IMR-90 (cell line): ENCODE measurements at regions not wholly inside any gene's neighbourhood (a gene's known extent, or its start where the extent isn't known, plus 50 kb on each side); places are given as distances from the start of the nearest gene placed in this dataset.

Experiments used
- ATAC-seq: fragments of 200-7000 bp; cut with Tn5 transposase; 2 replicates; pipeline ENCODE4 v1.9.1; 2020; ENCODE audit warnings: low read depth, mild to moderate bottlenecking, moderate library complexity
- BruUV-seq: library from RNA; stranded (reverse); fragments of 400-500 nt; replicated peaks from 2 replicates; lab custom pipeline; 2021; lab: Mats Ljungman, UMichigan
- CTCF ChIA-PET: fragments of 300-600 bp; formaldehyde crosslinking; extraction: SDS; loops from one replicate; lab custom pipeline; 2021; ENCODE audit warnings: antibody characterized with exemption; lab: Yijun Ruan, JAX
- POLR2A ChIA-PET: fragments of 300-600 bp; sonication (Branson Sonifier 250); formaldehyde crosslinking; loops from one replicate; lab custom pipeline; 2022; ENCODE audit warnings: antibody characterized with exemption; ENCODE audit not compliant: unreplicated experiment; lab: Charles Lee
- DNase-seq: peaks from one replicate; pipeline ENCODE4 v3.0.0; 2013
- H2AFZ ChIP-seq: replicated peaks from 2 replicates; pipeline ENCODE3; 2013; ENCODE audit warnings: low read length, mild to moderate bottlenecking; ENCODE audit not compliant: poor library complexity
- H2AK5ac ChIP-seq: 2 replicates; pipeline ENCODE4 v1.6.1; 2013; ENCODE audit warnings: low read depth, low read length, inconsistent platforms
- H2AK9ac ChIP-seq: replicated peaks from 2 replicates; pipeline ENCODE3; 2013; ENCODE audit warnings: mild to moderate bottlenecking, low read depth, low read length, moderate library complexity; ENCODE audit not compliant: poor library complexity
- H2BK120ac ChIP-seq: 2 replicates; pipeline ENCODE4 v1.6.1; 2013; ENCODE audit warnings: low read depth, low read length, inconsistent platforms
- H2BK15ac ChIP-seq: 3 replicates; pipeline ENCODE4 v1.6.1; 2013; ENCODE audit warnings: low read depth, low read length, inconsistent platforms
- H2BK20ac ChIP-seq: 2 replicates; pipeline ENCODE4 v1.6.1; 2013; ENCODE audit warnings: low read depth, mild to moderate bottlenecking, inconsistent platforms, low read length, moderate library complexity
- H2BK5ac ChIP-seq: 2 replicates; pipeline ENCODE4 v1.6.1; 2013; ENCODE audit warnings: mild to moderate bottlenecking, low read depth, low read length, inconsistent platforms; ENCODE audit not compliant: poor library complexity, severe bottlenecking
- H3K14ac ChIP-seq: replicated peaks from 2 replicates; pipeline ENCODE4 v1.6.1; 2013; ENCODE audit warnings: low read depth, low read length, inconsistent platforms
- H3K18ac ChIP-seq: 2 replicates; pipeline ENCODE4 v1.6.1; 2013; ENCODE audit warnings: low read depth, low read length, control low read depth
- H3K23ac ChIP-seq: 2 replicates; pipeline ENCODE4 v1.6.1; 2013; ENCODE audit warnings: low read depth, low read length, inconsistent platforms
- H3K27ac ChIP-seq: 2 replicates; pipeline ENCODE4 v1.5.1; 2013; ENCODE audit warnings: mild to moderate bottlenecking, control low read depth, low read length; ENCODE audit not compliant: insufficient read depth
- H3K27me3 ChIP-seq: 2 replicates; pipeline ENCODE4 v1.6.1; 2013; ENCODE audit warnings: low read length; ENCODE audit not compliant: control insufficient read depth, insufficient read depth
- H3K36me3 ChIP-seq: 2 replicates; pipeline ENCODE4 v1.6.1; 2013; ENCODE audit warnings: low read length, mixed read lengths; ENCODE audit not compliant: control insufficient read depth, insufficient read depth
- H3K4ac ChIP-seq: 2 replicates; pipeline ENCODE4 v1.6.1; 2013; ENCODE audit warnings: low read depth, low read length, inconsistent platforms
- H3K4me1 ChIP-seq: 2 replicates; pipeline ENCODE4 v1.6.1; 2013; ENCODE audit warnings: low read length, mixed read lengths; ENCODE audit not compliant: control insufficient read depth, insufficient read depth
- H3K4me2 ChIP-seq: 2 replicates; pipeline ENCODE4 v1.6.1; 2013; ENCODE audit warnings: low read depth, mild to moderate bottlenecking, control low read depth, low read length, moderate library complexity
- H3K4me3 ChIP-seq: 2 replicates; pipeline ENCODE4 v1.5.1; 2013; ENCODE audit warnings: low read depth, mild to moderate bottlenecking, control low read depth, low read length, moderate library complexity; ENCODE audit not compliant: insufficient read depth
- H3K56ac ChIP-seq: 2 replicates; pipeline ENCODE4 v1.6.1; 2013; ENCODE audit warnings: low read length, inconsistent platforms; ENCODE audit not compliant: insufficient read depth; ENCODE audit errors: extremely low read depth
- H3K79me1 ChIP-seq, 2 experiments: 2 replicates each; pipeline ENCODE4 v1.6.1; 2013; ENCODE audit warnings: low read length in 2 of 2, inconsistent platforms in 1 of 2, low read depth in 1 of 2
- H3K9ac ChIP-seq: 2 replicates; pipeline ENCODE4 v1.6.1; 2013; ENCODE audit warnings: low read depth, low read length, control low read depth
- H3K9me1 ChIP-seq: 2 replicates; pipeline ENCODE4 v1.6.1; 2013; ENCODE audit warnings: low read length, inconsistent platforms; ENCODE audit not compliant: insufficient read depth
- H3K9me3 ChIP-seq: 2 replicates; pipeline ENCODE4 v1.6.1; 2013; ENCODE audit warnings: low read length; ENCODE audit not compliant: control insufficient read depth, insufficient read depth
- H4K20me1 ChIP-seq: 2 replicates; pipeline ENCODE4 v1.6.1; 2013; ENCODE audit warnings: low read length, inconsistent platforms; ENCODE audit not compliant: insufficient read depth
- H4K5ac ChIP-seq: 2 replicates; pipeline ENCODE4 v1.6.1; 2013; ENCODE audit warnings: mild to moderate bottlenecking, low read depth, low read length, control low read depth
- H4K8ac ChIP-seq, 2 experiments: 2 replicates each; pipeline ENCODE4 v1.6.1; 2013; ENCODE audit warnings: low read depth in 2 of 2, low read length in 2 of 2, control low read depth in 1 of 2, inconsistent platforms in 1 of 2
- H4K91ac ChIP-seq: 2 replicates; pipeline ENCODE4 v1.6.1; 2013; ENCODE audit warnings: low read depth, low read length, inconsistent platforms; ENCODE audit not compliant: insufficient read depth
- NFE2L2 ChIP-seq: fragments of 150-350 bp; IDR thresholded peaks from 2 replicates; pipeline ENCODE4 v1.6.1; 2016; ENCODE audit warnings: low read depth, mild to moderate bottlenecking, low read length
- POLR2A ChIP-seq: IDR thresholded peaks from 2 replicates; pipeline ENCODE4 v1.6.1; 2012; ENCODE audit warnings: mild to moderate bottlenecking, low read depth, low read length
- RAD21 ChIP-seq: IDR thresholded peaks from 2 replicates; pipeline ENCODE4 v1.6.1; 2012; ENCODE audit warnings: low read length, improper control_type of control experiment
- RFX5 ChIP-seq: IDR thresholded peaks from 2 replicates; pipeline ENCODE4 v1.8.0; 2012; ENCODE audit warnings: low read depth, mild to moderate bottlenecking, low read length, moderate library complexity
- WGBS, 2 experiments: methylation state at CpG; one replicate each; pipeline versions ENCODE4 v1.1.5 to v1.1.7; 2013; ENCODE audit warnings: missing lambda C conversion rate in 2 of 2; ENCODE audit not compliant: insufficient read length in 1 of 2; ENCODE audit errors: extremely low coverage in 2 of 2; 5-methylcytosine and 5-hydroxymethylcytosine counted together
- dilution Hi-C: fragments of 300-500 bp; cut with HindIII; formaldehyde crosslinking; loops from one replicate; pipeline ENCODE4 v1.14.3; 2018; ENCODE audit warnings: low sequenced_read_pairs; ENCODE audit not compliant: unreplicated experiment
- in situ Hi-C: fragments of 300-500 bp; cut with MboI; formaldehyde crosslinking; loops from 3 replicates; pipeline ENCODE4 v1.14.3; 2019; ENCODE audit warnings: low sequenced_read_pairs, inconsistent platforms, mixed read lengths
- intact Hi-C: fragments of 100-400 bp; cut with micrococcal nuclease; formaldehyde crosslinking; loops from 2 replicates; pipeline ENCODE4 v1.10.0; 2022

GRCh38 chr11:37026741-37027140, 428.7 kb upstream of the RAG2 start:
- H3K79me1 ChIP-seq, result no peaks in the 10 kb centered on the region
- in situ Hi-C loops, result no loop called here
- TF ChIP-seq POLR2A (no peak), RFX5 (no peak), RAD21 (no peak), NFE2L2 (no peak)

More at GRCh38 chr11:37026741-37027140, 428.7 kb upstream of the RAG2 start:
- H3K56ac ChIP-seq, result no peak overlapping the region
- H3K14ac ChIP-seq, result no peak overlapping the region
- no peak overlapping the region for H2AK5ac ChIP-seq
- H4K5ac ChIP-seq, result no peak overlapping the region
- H3K9me1 ChIP-seq, result no peaks in the 10 kb centered on the region
- no peak overlapping the region for H2BK20ac ChIP-seq
- no peak overlapping the region for H3K4me3 ChIP-seq
- no peak overlapping the region for H3K9ac ChIP-seq
- no peak overlapping the region for H2BK5ac ChIP-seq
- ChIA-PET CTCF (no interaction called here), POLR2A (no interaction called here)
- H4K8ac ChIP-seq, result no peak overlapping the region
- BruUV-seq, result no TSS peak
- H3K36me3 ChIP-seq, result no peaks in the 10 kb centered on the region
- ATAC-seq, result no peak
- intact Hi-C loops (no loop called here), dilution Hi-C loops (no loop called here)
- no peaks in the 10 kb centered on the region for H3K27me3 ChIP-seq
- no peak overlapping the region for H3K4me2 ChIP-seq
- no peak overlapping the region for H2BK120ac ChIP-seq
- no CpG with 5 or more reads among the region's 5 CpGs for WGBS, 2 experiments
- H2AFZ ChIP-seq, result no peak overlapping the region
- H4K91ac ChIP-seq, result no peak overlapping the region
- no peaks in the 10 kb centered on the region for H3K9me3 ChIP-seq
- no peak overlapping the region for H2BK15ac ChIP-seq
- H4K20me1 ChIP-seq, result no peaks in the 10 kb centered on the region
- DNase-seq, result no peak
- no peak overlapping the region for H2AK9ac ChIP-seq
- H3K23ac ChIP-seq, result no peak overlapping the region
- no peak overlapping the region for H3K18ac ChIP-seq
- no peak overlapping the region for H3K27ac ChIP-seq
- no peaks in the 10 kb centered on the region for H3K4me1 ChIP-seq
- H3K4ac ChIP-seq, result no peak overlapping the region
